ENCODE measurements at regions not wholly inside any gene's neighbourhood (a gene's known extent, or its start where the extent isn't known, plus 50 kb on each side); places are given as distances from the start of the nearest gene placed in this dataset.

- intact Hi-C loops (cut with DNase I) = no loop called here
- 27% methylated on average over 2 of the region's 2 CpGs for WGBS (ENCODE audit: insufficient coverage, low coverage, low lambda C conversion rate, missing lambda C conversion rate)
These were observed 566.1 kb upstream of the NRP1 start for GRCh38 chr10:33900596-33900995.

GRCh38 chr10:33899578-33900531, 565.4 kb upstream of the NRP1 start:
- ATAC-seq (peak; percentile 85 to 92 (median 88)), DNase-seq (peak in 1 of 3 donors; percentile 77)
- intact Hi-C loops (cut with DNase I) = no loop called here
- H3K9me3 ChIP-seq = no peaks in the 10 kb centered on the region
- H3K4me3 ChIP-seq = no peak overlapping the region
- peak overlapping the region in 1 of 3 donors; percentile 51 for H3K27ac ChIP-seq
- H3K27me3 ChIP-seq = no peaks in the 10 kb centered on the region
- H3K4me1 ChIP-seq = peaks cover 0 to 16% (median 2%) of the 10 kb centered on the region in 4 donors
- 36% methylated on average over 5 of the region's 5 CpGs for WGBS (ENCODE audit: insufficient coverage, low coverage, low lambda C conversion rate, missing lambda C conversion rate)
- no peaks in the 10 kb centered on the region for H3K36me3 ChIP-seq
- TF ChIP-seq CTCF (IDR thresholded peaks at IDR 0.05) (no peak), POLR2A (IDR thresholded peaks at IDR 0.05) (no peak)

More at GRCh38 chr10:33900596-33900995, 566.1 kb upstream of the NRP1 start:
- H3K4me1 ChIP-seq = peaks cover 0 to 16% (median 2%) of the 10 kb centered on the region in 4 donors
- H3K36me3 ChIP-seq = no peaks in the 10 kb centered on the region
- H3K27ac ChIP-seq = peak overlapping the region in 1 of 3 donors; percentile 6
- ATAC-seq = peak in 3 of 4 donors; percentile 24 to 46 (median 31)
- no peak overlapping the region for H3K4me3 ChIP-seq
- no peaks in the 10 kb centered on the region for H3K27me3 ChIP-seq
- no peaks in the 10 kb centered on the region for H3K9me3 ChIP-seq
- no peak for DNase-seq
- TF ChIP-seq POLR2A (IDR thresholded peaks at IDR 0.05) (no peak), CTCF (IDR thresholded peaks at IDR 0.05) (no peak)

DNA sequence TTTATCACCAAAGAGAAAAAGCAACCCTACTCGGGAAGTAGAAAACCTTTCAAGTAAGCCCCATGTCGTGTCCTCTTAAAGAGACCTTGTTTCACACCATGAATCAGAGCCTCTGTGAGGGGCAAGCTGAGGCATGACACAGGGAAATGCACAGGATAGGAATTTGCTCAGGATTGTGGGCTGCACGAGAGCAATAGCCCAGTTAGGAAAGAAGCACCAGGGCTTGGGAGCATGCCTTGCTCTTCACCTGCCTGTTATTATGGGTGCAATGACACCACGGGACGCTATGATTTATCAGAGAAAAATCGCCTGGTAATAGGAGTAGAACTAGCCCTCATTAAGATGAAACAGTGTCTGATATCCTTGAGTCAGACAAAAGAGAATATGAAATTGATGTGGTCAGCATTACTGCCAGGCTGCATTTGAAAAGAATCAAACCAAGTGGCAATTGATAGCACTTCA, 562.9 kb upstream of the NRP1 start:
- no peak for ATAC-seq
- Histone ChIP-seq H3K4me1 (peaks cover 0 to 16% (median 2%) of the 10 kb centered on the region in 4 donors), H3K27ac (no peak overlapping the region), H3K36me3 (no peaks in the 10 kb centered on the region), H3K9me3 (no peaks in the 10 kb centered on the region), H3K4me3 (no peak overlapping the region), H3K27me3 (no peaks in the 10 kb centered on the region)
- intact Hi-C loops (cut with DNase I) = no loop called here
- DNase-seq = no peak
- TF ChIP-seq POLR2A (IDR thresholded peaks at IDR 0.05) (no peak), CTCF (IDR thresholded peaks at IDR 0.05) (no peak)
- WGBS (ENCODE audit: insufficient coverage, low coverage, low lambda C conversion rate, missing lambda C conversion rate) = 57% methylated on average over 6 of the region's 6 CpGs

DNA sequence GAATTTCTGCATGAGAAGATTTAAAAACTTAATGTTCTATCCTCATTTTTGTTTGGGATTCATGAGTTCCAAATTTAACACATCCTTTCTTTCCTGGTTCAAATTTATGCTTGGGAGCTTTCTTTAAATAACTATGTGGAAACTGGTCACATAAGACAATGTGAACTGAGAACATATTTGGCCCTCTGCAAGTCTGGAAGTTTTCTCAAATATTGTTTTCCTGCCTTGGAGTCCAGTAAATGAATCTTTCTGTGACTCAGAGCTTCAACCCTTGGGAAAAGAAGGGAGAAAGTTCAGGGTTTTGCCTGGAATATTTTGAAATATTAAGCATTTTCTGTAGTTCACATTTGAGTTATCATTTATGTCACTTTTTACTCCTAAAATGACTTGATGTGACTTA, 559.0 kb upstream of the NRP1 start:
- H3K4me1 ChIP-seq = no peaks in the 10 kb centered on the region
- no peak for DNase-seq
- intact Hi-C loops (cut with DNase I) = no loop called here
- ATAC-seq = no peak
- TF ChIP-seq CTCF (IDR thresholded peaks at IDR 0.05) (no peak), POLR2A (IDR thresholded peaks at IDR 0.05) (no peak)
- H3K9me3 ChIP-seq = no peaks in the 10 kb centered on the region
- H3K27ac ChIP-seq = no peak overlapping the region
- no peaks in the 10 kb centered on the region for H3K36me3 ChIP-seq
- H3K27me3 ChIP-seq = no peaks in the 10 kb centered on the region
- no peak overlapping the region for H3K4me3 ChIP-seq

All from right lobe of liver (tissue), 6 donors.